Mucosa of gallbladder (tissue), 1 donor: ENCODE measurements at regions not wholly inside any gene's neighbourhood (a gene's known extent, or its start where the extent isn't known, plus 50 kb on each side); places are given as distances from the start of the nearest gene placed in this dataset.
"Not testable (repeated sequence)": the region's sequence is repeated elsewhere in the genome, so short reads cannot be mapped to it uniquely, and the experiment has no call there.

ENCODE experiments used
- DNase-seq: peaks from one replicate; pipeline ENCODE4 v3.0.0-alpha.2; 2020; ENCODE audit warnings: low spot score
- donor health status: DM: no; HTN: no; CAD: no.

GRCh38 chr2:124967325-124967724 is 942.2 kb downstream of the CNTNAP5 start:
- DNase-seq: no peak

GRCh38 chr2:124970030-124970429 is 944.9 kb downstream of the CNTNAP5 start:
- DNase-seq: no peak

GRCh38 chr2:124973396-124973795 is 948.3 kb downstream of the CNTNAP5 start:
- DNase-seq: peak; percentile 42

- DNase-seq: peak; percentile 23
Measured at GRCh38 chr2:124975224-124975623, 950.1 kb downstream of the CNTNAP5 start.

GRCh38 chr2:124975648-124976047 is 950.6 kb downstream of the CNTNAP5 start:
- DNase-seq: no peak

- DNase-seq: peak; percentile 24
Measured at GRCh38 chr2:124978597-124978996, 953.5 kb downstream of the CNTNAP5 start.

GRCh38 chr2:124983595-124983994 is 958.5 kb downstream of the CNTNAP5 start:
- no peak for DNase-seq

GRCh38 chr2:124985270-124985669 is 960.2 kb downstream of the CNTNAP5 start:
- DNase-seq: no peak

GRCh38 chr2:124986136-124986535 is 961.0 kb downstream of the CNTNAP5 start:
- DNase-seq: no peak

GRCh38 chr2:124986870-124987269 is 961.8 kb downstream of the CNTNAP5 start:
- not testable (repeated sequence) for DNase-seq

- DNase-seq: not testable (repeated sequence)
Measured at GRCh38 chr2:124987436-124987835, 962.3 kb downstream of the CNTNAP5 start.

- DNase-seq: no peak
Measured at GRCh38 chr2:124988111-124988510, 963.0 kb downstream of the CNTNAP5 start.

- DNase-seq: no peak
Measured at GRCh38 chr2:124988794-124989193, 963.7 kb downstream of the CNTNAP5 start.

- no peak for DNase-seq
Measured at GRCh38 chr2:124993809-124994208, 968.7 kb downstream of the CNTNAP5 start.

- DNase-seq: no peak
Measured at GRCh38 chr2:124995185-124995912, 970.3 kb downstream of the CNTNAP5 start.

GRCh38 chr2:124996406-124996805 is 971.3 kb downstream of the CNTNAP5 start:
- no peak for DNase-seq

GRCh38 chr2:124999906-125000305 is 974.8 kb downstream of the CNTNAP5 start:
- DNase-seq: no peak

GRCh38 chr2:125004106-125004800 is 979.2 kb downstream of the CNTNAP5 start:
- DNase-seq: no peak

GRCh38 chr2:125006676-125007075 is 981.6 kb downstream of the CNTNAP5 start:
- no peak for DNase-seq

GRCh38 chr2:125028721-125029120 is 1003.6 kb downstream of the CNTNAP5 start:
- not testable (repeated sequence) for DNase-seq

- DNase-seq: no peak
Measured at GRCh38 chr2:125033871-125034270, 1008.8 kb downstream of the CNTNAP5 start.

- DNase-seq: no peak
Measured at GRCh38 chr2:125037135-125037653, 1012.1 kb downstream of the CNTNAP5 start.

- no peak for DNase-seq
Measured at GRCh38 chr2:125041846-125042245, 1016.8 kb downstream of the CNTNAP5 start.
